Mucosa of descending colon (tissue), 3 donors: ENCODE measurements at regions not wholly inside any gene's neighbourhood (a gene's known extent, or its start where the extent isn't known, plus 50 kb on each side); places are given as distances from the start of the nearest gene placed in this dataset.

ENCODE experiments used
- ATAC-seq: fragments of 200-7000 bp; cut with Tn5 transposase; one replicate; pipeline ENCODE4 v1.9.1; 2020; ENCODE audit warnings: mild to moderate bottlenecking, moderate library complexity
- DNase-seq, 3 donors: peaks; one replicate each; pipeline ENCODE4 v3.0.0-alpha.2; 2020
- H3K36me3 ChIP-seq: fragments of 200-600 bp; one replicate; pipeline ENCODE4 v1.8.0; 2021; ENCODE audit warnings: low read depth, mild to moderate bottlenecking
- H3K4me1 ChIP-seq: fragments of 200-600 bp; one replicate; pipeline ENCODE4 v1.8.0; 2021; ENCODE audit warnings: low read depth, mild to moderate bottlenecking
- H3K4me3 ChIP-seq: fragments of 200-600 bp; one replicate; pipeline ENCODE4 v1.8.0; 2021; ENCODE audit warnings: mild to moderate bottlenecking
- H3K9me3 ChIP-seq: fragments of 200-600 bp; one replicate; pipeline ENCODE4 v1.8.0; 2021; ENCODE audit warnings: mild to moderate bottlenecking
- CTCF ChIP-seq: fragments of 200-600 bp; IDR thresholded peaks from one replicate; pipeline ENCODE4 v1.8.0; 2022; ENCODE audit warnings: antibody characterized with exemption, mild to moderate bottlenecking
- intact Hi-C, 2 donors: fragments of 100-400 bp; cut with DNase I in 1 of 2; cut with micrococcal nuclease in 1 of 2; formaldehyde crosslinking; loops; one replicate each; pipeline versions ENCODE4 v1.11.0 to v1.11.1; 2022; cut with DNase I, micrococcal nuclease
- donor health status: DM: no; HTN: no; CAD: no; lungs with moderate emphysema.
- donor health status: DM: no; HTN: no; CAD: no.
- donor health status: DM: no; HTN: yes; CAD: no.

- no peaks in the 10 kb centered on the region for H3K4me1 ChIP-seq
- H3K4me3 ChIP-seq: no peak overlapping the region
- ATAC-seq (no peak), DNase-seq (no peak)
- no peak for TF ChIP-seq CTCF
- H3K36me3 ChIP-seq: no peaks in the 10 kb centered on the region
- no peaks in the 10 kb centered on the region for H3K9me3 ChIP-seq
- intact Hi-C loops: no loop called here
These were observed 72.0 kb upstream of the SLC44A1 start for GRCh38 chr9:105172436-105172835.

- intact Hi-C loops: no loop called here
- no peak for TF ChIP-seq CTCF
- DNase-seq: no peak
- H3K9me3 ChIP-seq: no peaks in the 10 kb centered on the region
- H3K36me3 ChIP-seq: no peaks in the 10 kb centered on the region
- H3K4me3 ChIP-seq: no peak overlapping the region
- no peaks in the 10 kb centered on the region for H3K4me1 ChIP-seq
- no peak for ATAC-seq
These were observed 71.1 kb upstream of the SLC44A1 start for GRCh38 chr9:105173306-105173705.

- no peaks in the 10 kb centered on the region for H3K36me3 ChIP-seq
- TF ChIP-seq CTCF: no peak
- ATAC-seq: no peak
- DNase-seq: no peak
- H3K4me3 ChIP-seq: no peak overlapping the region
- no peaks in the 10 kb centered on the region for H3K4me1 ChIP-seq
- intact Hi-C loops: no loop called here
- H3K9me3 ChIP-seq: no peaks in the 10 kb centered on the region
These were observed 70.6 kb upstream of the SLC44A1 start for GRCh38 chr9:105173826-105174225.

GRCh38 chr9:105176194-105176593 lies 68.3 kb upstream of the SLC44A1 start:
- no peak for DNase-seq
- Histone ChIP-seq H3K9me3 (no peaks in the 10 kb centered on the region), H3K4me3 (no peak overlapping the region), H3K36me3 (no peaks in the 10 kb centered on the region), H3K4me1 (no peaks in the 10 kb centered on the region)
- ATAC-seq: no peak
- intact Hi-C loops: no loop called here
- TF ChIP-seq CTCF: no peak

- no peak overlapping the region for H3K4me3 ChIP-seq
- DNase-seq (no peak), ATAC-seq (no peak)
- intact Hi-C loops: no loop called here
- no peaks in the 10 kb centered on the region for H3K36me3 ChIP-seq
- no peaks in the 10 kb centered on the region for H3K9me3 ChIP-seq
- no peak for TF ChIP-seq CTCF
- no peaks in the 10 kb centered on the region for H3K4me1 ChIP-seq
These were observed 66.4 kb upstream of the SLC44A1 start for GRCh38 chr9:105178076-105178475.

GRCh38 chr9:105187781-105188180 lies 56.7 kb upstream of the SLC44A1 start:
- Histone ChIP-seq H3K36me3 (no peaks in the 10 kb centered on the region), H3K9me3 (no peaks in the 10 kb centered on the region), H3K4me1 (no peaks in the 10 kb centered on the region), H3K4me3 (no peak overlapping the region)
- ATAC-seq (no peak), DNase-seq (no peak)
- intact Hi-C loops: loop anchor here in 1 of 2 donors (10.0 kb wide), 1 partner anchor 227 kb away; no protein-coding TSS in a partner anchor
- no peak for TF ChIP-seq CTCF
